ENCODE measurements at regions not wholly inside any gene's neighbourhood (a gene's known extent, or its start where the extent isn't known, plus 50 kb on each side); places are given as distances from the start of the nearest gene placed in this dataset.

- TF ChIP-seq CTCF (IDR thresholded peaks at IDR 0.05; ENCODE audit: poor library complexity): no peak
- H3K9me3 ChIP-seq (ENCODE audit: low read depth): no peaks in the 10 kb centered on the region
- H3K27ac ChIP-seq: no peak overlapping the region
- no peaks in the 10 kb centered on the region for H3K79me2 ChIP-seq
- no peak overlapping the region for H3K4me3 ChIP-seq
- H4K20me1 ChIP-seq (ENCODE audit: insufficient read depth, poor library complexity, severe bottlenecking): no peaks in the 10 kb centered on the region
- 94% methylated on average over 6 of the region's 6 CpGs for WGBS (ENCODE audit: low lambda C conversion rate, missing lambda C conversion rate)
- H3K4me2 ChIP-seq: no peak overlapping the region
- no peaks in the 10 kb centered on the region for H3K4me1 ChIP-seq (ENCODE audit: insufficient read depth)
- no peak for DNase-seq (ENCODE audit: low spot score)
- H3K27me3 ChIP-seq: no peaks in the 10 kb centered on the region
- no peak overlapping the region for H2AFZ ChIP-seq
- no peaks in the 10 kb centered on the region for H3K36me3 ChIP-seq (replicated peaks; ENCODE audit: insufficient read depth, low read depth)
- no peaks in the 10 kb centered on the region for H3K9me2 ChIP-seq (replicated peaks; ENCODE audit: insufficient read depth)
Measured at GRCh38 chr9:107850653-107851052, 361.1 kb upstream of the KLF4 start.

GRCh38 chr9:107847978-107848964 is 358.7 kb upstream of the KLF4 start:
- no peaks in the 10 kb centered on the region for H3K36me3 ChIP-seq (replicated peaks; ENCODE audit: insufficient read depth, low read depth)
- H3K4me1 ChIP-seq (ENCODE audit: insufficient read depth): no peaks in the 10 kb centered on the region
- TF ChIP-seq CTCF (IDR thresholded peaks at IDR 0.05; ENCODE audit: poor library complexity): no peak
- no peak for TF ChIP-seq EZH2 (IDR thresholded peaks at IDR 0.05; ENCODE audit: borderline replicate concordance)
- TF ChIP-seq EZH2phosphoT487 (IDR thresholded peaks at IDR 0.05; ENCODE audit: low read depth, severe bottlenecking, unreplicated experiment): no peak
- H4K20me1 ChIP-seq (ENCODE audit: insufficient read depth, poor library complexity, severe bottlenecking): no peaks in the 10 kb centered on the region
- no peak for DNase-seq (ENCODE audit: low spot score)
- no peaks in the 10 kb centered on the region for H3K9me3 ChIP-seq (ENCODE audit: low read depth)
- H3K79me2 ChIP-seq: no peaks in the 10 kb centered on the region
- H3K4me2 ChIP-seq: no peak overlapping the region
- no peak overlapping the region for H3K4me3 ChIP-seq
- no peak overlapping the region for H2AFZ ChIP-seq
- WGBS (ENCODE audit: low lambda C conversion rate, missing lambda C conversion rate): 81% methylated on average over 6 of the region's 6 CpGs
- no peaks in the 10 kb centered on the region for H3K27me3 ChIP-seq
- H3K27ac ChIP-seq: no peak overlapping the region
- H3K9me2 ChIP-seq (replicated peaks; ENCODE audit: insufficient read depth): no peaks in the 10 kb centered on the region

- H3K27me3 ChIP-seq: no peaks in the 10 kb centered on the region
- no peak overlapping the region for H3K27ac ChIP-seq
- TF ChIP-seq EZH2phosphoT487 (IDR thresholded peaks at IDR 0.05; ENCODE audit: low read depth, severe bottlenecking, unreplicated experiment) (no peak), CTCF (IDR thresholded peaks at IDR 0.05; ENCODE audit: poor library complexity) (no peak), EZH2 (IDR thresholded peaks at IDR 0.05; ENCODE audit: borderline replicate concordance) (no peak)
- no peak for DNase-seq (ENCODE audit: low spot score)
- no peaks in the 10 kb centered on the region for H3K9me2 ChIP-seq (replicated peaks; ENCODE audit: insufficient read depth)
- H3K79me2 ChIP-seq: no peaks in the 10 kb centered on the region
- no peaks in the 10 kb centered on the region for H3K4me1 ChIP-seq (ENCODE audit: insufficient read depth)
- no peaks in the 10 kb centered on the region for H3K36me3 ChIP-seq (replicated peaks; ENCODE audit: insufficient read depth, low read depth)
- no peaks in the 10 kb centered on the region for H3K9me3 ChIP-seq (ENCODE audit: low read depth)
- H3K4me3 ChIP-seq: no peak overlapping the region
- H4K20me1 ChIP-seq (ENCODE audit: insufficient read depth, poor library complexity, severe bottlenecking): no peaks in the 10 kb centered on the region
- H2AFZ ChIP-seq: no peak overlapping the region
- 83% methylated on average over 6 of the region's 6 CpGs for WGBS (ENCODE audit: low lambda C conversion rate, missing lambda C conversion rate)
- no peak overlapping the region for H3K4me2 ChIP-seq
Measured at GRCh38 chr9:107842530-107842929, 353.0 kb upstream of the KLF4 start.
